ENCODE measurements at regions not wholly inside any gene's neighbourhood (a gene's known extent, or its start where the extent isn't known, plus 50 kb on each side); places are given as distances from the start of the nearest gene placed in this dataset.
"Not testable (repeated sequence)": the region's sequence is repeated elsewhere in the genome, so short reads cannot be mapped to it uniquely, and the experiment has no call there.

GRCh38 chr14:19095167-19095566 lies 127.9 kb downstream of the POTEM start:
- intact Hi-C loops (cut with DNase I); H3K4me1 ChIP-seq; DNase-seq; H3K4me3 ChIP-seq; H3K27ac ChIP-seq; H3K36me3 ChIP-seq; ATAC-seq: not testable (repeated sequence)
- peaks cover 0 to 22% (median 3%) of the 10 kb centered on the region in 11 donors for H3K9me3 ChIP-seq
- no CpG with 5 or more reads among the region's 1 CpG for WGBS, 2 donors
- peaks cover 0 to 18% (median 0%) of the 10 kb centered on the region in 7 donors for H3K27me3 ChIP-seq

GRCh38 chr14:19096467-19096866 lies 129.2 kb downstream of the POTEM start:
- H3K27ac ChIP-seq; H3K4me3 ChIP-seq; DNase-seq; H3K36me3 ChIP-seq; intact Hi-C loops (cut with DNase I); H3K4me1 ChIP-seq: not testable (repeated sequence)
- 21 to 64% methylated on average over 1 of the region's 1 CpG for WGBS, 2 donors
- peaks cover 0 to 18% (median 0%) of the 10 kb centered on the region in 7 donors for H3K27me3 ChIP-seq
- H3K9me3 ChIP-seq: peaks cover 0 to 22% (median 3%) of the 10 kb centered on the region in 11 donors
- ATAC-seq: peak in 2 of 8 donors; percentile 18 to 45

GRCh38 chr14:19096876-19097275 lies 129.6 kb downstream of the POTEM start:
- peaks cover 0 to 18% (median 0%) of the 10 kb centered on the region in 7 donors for H3K27me3 ChIP-seq
- H3K4me3 ChIP-seq; intact Hi-C loops (cut with DNase I); H3K36me3 ChIP-seq; DNase-seq; H3K4me1 ChIP-seq; H3K27ac ChIP-seq: not testable (repeated sequence)
- H3K9me3 ChIP-seq: peaks cover 0 to 22% (median 3%) of the 10 kb centered on the region in 11 donors
- 83 to 86% methylated on average over 8 of the region's 8 CpGs for WGBS, 2 donors
- ATAC-seq: peak in 2 of 8 donors; percentile 4 to 10

- Histone ChIP-seq H3K27me3 (peaks cover 0 to 18% (median 0%) of the 10 kb centered on the region in 7 donors), H3K9me3 (peaks cover 0 to 22% (median 3%) of the 10 kb centered on the region in 11 donors)
- DNase-seq; H3K4me1 ChIP-seq; H3K4me3 ChIP-seq; H3K36me3 ChIP-seq; H3K27ac ChIP-seq; intact Hi-C loops (cut with DNase I): not testable (repeated sequence)
- WGBS, 2 donors: 80 to 83% methylated on average over 26 to 28 of the region's 28 CpGs
- ATAC-seq: peak in 3 of 8 donors; percentile 7 to 24 (median 15)
These were observed 130.1 kb downstream of the POTEM start for GRCh38 chr14:19097306-19097705.

- 68 to 73% methylated on average over 47 to 49 of the region's 49 CpGs for whole genome bisulfite sequencing, 2 donors
- H3K4me1 ChIP-seq; intact Hi-C loops (cut with DNase I); H3K36me3 ChIP-seq; H3K4me3 ChIP-seq; DNase-seq; H3K27ac ChIP-seq: not testable (repeated sequence)
- ATAC-seq: peak in 3 of 8 donors; percentile 4 to 11 (median 7)
- Histone ChIP-seq H3K27me3 (peaks cover 0 to 18% (median 0%) of the 10 kb centered on the region in 7 donors), H3K9me3 (peaks cover 0 to 22% (median 3%) of the 10 kb centered on the region in 11 donors)
These were observed 130.5 kb downstream of the POTEM start for GRCh38 chr14:19097750-19098149.

GRCh38 chr14:19098230-19098629 lies 131.0 kb downstream of the POTEM start:
- ATAC-seq: peak in 3 of 8 donors; percentile 4 to 40 (median 18)
- H3K4me1 ChIP-seq; H3K36me3 ChIP-seq; intact Hi-C loops (cut with DNase I); H3K4me3 ChIP-seq; DNase-seq; H3K27ac ChIP-seq: not testable (repeated sequence)
- peaks cover 0 to 22% (median 3%) of the 10 kb centered on the region in 11 donors for H3K9me3 ChIP-seq
- 56 to 66% methylated on average over 12 to 14 of the region's 41 CpGs for WGBS, 2 donors
- peaks cover 0 to 18% (median 0%) of the 10 kb centered on the region in 7 donors for H3K27me3 ChIP-seq

GRCh38 chr14:19098732-19099131 lies 131.5 kb downstream of the POTEM start:
- peak in 3 of 8 donors; percentile 4 to 39 (median 32) for ATAC-seq

GRCh38 chr14:19099336-19099735 lies 132.1 kb downstream of the POTEM start:
- Histone ChIP-seq H3K27me3 (peaks cover 0 to 18% (median 0%) of the 10 kb centered on the region in 7 donors), H3K9me3 (peaks cover 0 to 22% (median 3%) of the 10 kb centered on the region in 11 donors)
- 75 to 80% methylated on average over 9 to 21 of the region's 29 CpGs for WGBS, 2 donors
- H3K27ac ChIP-seq; H3K4me3 ChIP-seq; DNase-seq; intact Hi-C loops (cut with DNase I); H3K4me1 ChIP-seq; H3K36me3 ChIP-seq: not testable (repeated sequence)
- ATAC-seq: peak in 1 of 8 donors; percentile 27

More at GRCh38 chr14:19098732-19099131, 131.5 kb downstream of the POTEM start:
- DNase-seq; H3K36me3 ChIP-seq; H3K4me3 ChIP-seq; intact Hi-C loops (cut with DNase I); H3K4me1 ChIP-seq; H3K27ac ChIP-seq: not testable (repeated sequence)
- Histone ChIP-seq H3K9me3 (peaks cover 0 to 22% (median 3%) of the 10 kb centered on the region in 11 donors), H3K27me3 (peaks cover 0 to 18% (median 0%) of the 10 kb centered on the region in 7 donors)
- WGBS, 2 donors: 62 to 70% methylated on average over 34 of the region's 34 CpGs

GRCh38 chr14:19099939-19100338 lies 132.7 kb downstream of the POTEM start:
- WGBS, 2 donors: 81 to 86% methylated on average over 4 of the region's 15 CpGs
- H3K4me3 ChIP-seq: not testable (repeated sequence)

GRCh38 chr14:19105551-19105950 lies 138.3 kb downstream of the POTEM start:
- H3K4me3 ChIP-seq; ATAC-seq; DNase-seq; H3K4me1 ChIP-seq; H3K36me3 ChIP-seq; H3K9me3 ChIP-seq; intact Hi-C loops (cut with DNase I); H3K27ac ChIP-seq; H3K27me3 ChIP-seq: not testable (repeated sequence)
- 41 to 50% methylated on average over 4 of the region's 5 CpGs for WGBS, 2 donors

More at GRCh38 chr14:19099939-19100338, 132.7 kb downstream of the POTEM start:
- ATAC-seq; H3K4me1 ChIP-seq; intact Hi-C loops (cut with DNase I); DNase-seq; H3K27ac ChIP-seq; H3K36me3 ChIP-seq: not testable (repeated sequence)
- Histone ChIP-seq H3K9me3 (peaks cover 0 to 22% (median 3%) of the 10 kb centered on the region in 11 donors), H3K27me3 (peaks cover 0 to 18% (median 0%) of the 10 kb centered on the region in 7 donors)

- DNase-seq; H3K27me3 ChIP-seq; intact Hi-C loops (cut with DNase I); H3K4me3 ChIP-seq; H3K9me3 ChIP-seq; H3K36me3 ChIP-seq; H3K4me1 ChIP-seq; ATAC-seq; H3K27ac ChIP-seq: not testable (repeated sequence)
- 69 to 85% methylated on average over 2 of the region's 2 CpGs for WGBS, 2 donors
These were observed 142.7 kb downstream of the POTEM start for GRCh38 chr14:19109887-19110286.

Data from heart right ventricle (tissue), 16 donors.